HG03354 (cell line): ENCODE measurements at regions not wholly inside any gene's neighbourhood (a gene's known extent, or its start where the extent isn't known, plus 50 kb on each side); places are given as distances from the start of the nearest gene placed in this dataset.
"Not testable (repeated sequence)": the region's sequence is repeated elsewhere in the genome, so short reads cannot be mapped to it uniquely, and the experiment has no call there.

Experiments
- ATAC-seq: cut with Tn5 transposase; IDR thresholded peaks from one replicate; pipeline ENCODE4 v1.9.1; 2021; ENCODE audit warnings: mild to moderate bottlenecking; ENCODE audit not compliant: unreplicated experiment, poor library complexity, severe bottlenecking

GRCh38 chr3:153760948-153761347 is 360.2 kb upstream of the ARHGEF26 start:
- ATAC-seq: no peak

GRCh38 chr3:153762411-153763235 is 358.6 kb upstream of the ARHGEF26 start:
- no peak for ATAC-seq

GRCh38 chr3:153767601-153768560 is 353.3 kb upstream of the ARHGEF26 start:
- peak; percentile 17 for ATAC-seq

- peak; percentile 97 for ATAC-seq
Observed at GRCh38 chr3:153768561-153769469, 352.4 kb upstream of the ARHGEF26 start.

GRCh38 chr3:153783106-153783505 is 338.1 kb upstream of the ARHGEF26 start:
- ATAC-seq: no peak

GRCh38 chr3:153783741-153784480 is 337.3 kb upstream of the ARHGEF26 start:
- ATAC-seq: no peak

- ATAC-seq: no peak
Observed at GRCh38 chr3:153785901-153786300, 335.3 kb upstream of the ARHGEF26 start.

- ATAC-seq: no peak
Observed at GRCh38 chr3:153789380-153789779, 331.8 kb upstream of the ARHGEF26 start.

GRCh38 chr3:153797056-153797455 is 324.1 kb upstream of the ARHGEF26 start:
- not testable (repeated sequence) for ATAC-seq

GRCh38 chr3:153809097-153809496 is 312.1 kb upstream of the ARHGEF26 start:
- no peak for ATAC-seq

- no peak for ATAC-seq
Observed at GRCh38 chr3:153818338-153818737, 302.9 kb upstream of the ARHGEF26 start.

GRCh38 chr3:153820035-153820434 is 301.2 kb upstream of the ARHGEF26 start:
- ATAC-seq: no peak

GRCh38 chr3:153828346-153828745 is 292.8 kb upstream of the ARHGEF26 start:
- ATAC-seq: not testable (repeated sequence)

- no peak for ATAC-seq
Observed at GRCh38 chr3:153829606-153830170, 291.5 kb upstream of the ARHGEF26 start.

- ATAC-seq: no peak
Observed at GRCh38 chr3:153830552-153830951, 290.6 kb upstream of the ARHGEF26 start.

GRCh38 chr3:153835540-153835939 is 285.6 kb upstream of the ARHGEF26 start:
- ATAC-seq: peak; percentile 73

GRCh38 chr3:153840487-153840886 is 280.7 kb upstream of the ARHGEF26 start:
- ATAC-seq: no peak

- no peak for ATAC-seq
Observed at GRCh38 chr3:153843994-153844393, 277.2 kb upstream of the ARHGEF26 start.

GRCh38 chr3:153845311-153845710 is 275.9 kb upstream of the ARHGEF26 start:
- no peak for ATAC-seq
